ENCODE measurements at regions not wholly inside any gene's neighbourhood (a gene's known extent, or its start where the extent isn't known, plus 50 kb on each side); places are given as distances from the start of the nearest gene placed in this dataset.

DNA sequence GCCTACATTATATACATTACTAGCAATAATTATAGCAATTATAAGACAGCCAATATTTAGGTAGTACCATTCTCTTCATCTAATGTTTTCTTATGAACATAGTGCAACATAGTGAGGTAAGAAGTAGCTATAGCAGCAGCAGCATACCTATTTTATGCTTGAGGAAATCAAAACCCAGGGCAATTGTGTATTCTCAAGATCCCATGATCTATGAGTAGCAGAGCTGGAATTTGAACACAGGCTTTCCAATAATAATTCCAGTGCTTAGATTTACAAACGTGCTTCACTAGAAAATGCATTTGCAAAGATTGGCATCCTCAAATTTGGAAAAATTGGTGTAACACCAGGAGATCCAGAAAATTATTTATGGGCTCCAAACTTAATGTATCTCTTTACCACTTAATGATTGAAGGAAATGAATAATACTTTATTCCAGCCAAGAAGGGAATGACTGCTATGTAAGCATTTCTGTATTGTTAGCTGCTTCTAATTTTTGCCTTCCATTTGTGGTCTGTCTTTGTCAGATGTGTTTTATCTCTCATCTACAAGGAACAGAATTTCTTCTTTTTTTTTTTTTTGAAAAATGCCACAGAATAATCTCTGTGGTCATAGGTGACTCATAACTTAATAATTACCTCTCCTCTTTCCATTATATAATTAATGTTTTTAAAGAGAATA is 451.1 kb downstream of the ARAP2 start:
- TF ChIP-seq POLR2A (IDR thresholded peaks at IDR 0.05; ENCODE audit: low read depth) (no peak), POLR2AphosphoS5 (IDR thresholded peaks at IDR 0.05) (no peak)
- TF ChIP-seq, protein P1, sequence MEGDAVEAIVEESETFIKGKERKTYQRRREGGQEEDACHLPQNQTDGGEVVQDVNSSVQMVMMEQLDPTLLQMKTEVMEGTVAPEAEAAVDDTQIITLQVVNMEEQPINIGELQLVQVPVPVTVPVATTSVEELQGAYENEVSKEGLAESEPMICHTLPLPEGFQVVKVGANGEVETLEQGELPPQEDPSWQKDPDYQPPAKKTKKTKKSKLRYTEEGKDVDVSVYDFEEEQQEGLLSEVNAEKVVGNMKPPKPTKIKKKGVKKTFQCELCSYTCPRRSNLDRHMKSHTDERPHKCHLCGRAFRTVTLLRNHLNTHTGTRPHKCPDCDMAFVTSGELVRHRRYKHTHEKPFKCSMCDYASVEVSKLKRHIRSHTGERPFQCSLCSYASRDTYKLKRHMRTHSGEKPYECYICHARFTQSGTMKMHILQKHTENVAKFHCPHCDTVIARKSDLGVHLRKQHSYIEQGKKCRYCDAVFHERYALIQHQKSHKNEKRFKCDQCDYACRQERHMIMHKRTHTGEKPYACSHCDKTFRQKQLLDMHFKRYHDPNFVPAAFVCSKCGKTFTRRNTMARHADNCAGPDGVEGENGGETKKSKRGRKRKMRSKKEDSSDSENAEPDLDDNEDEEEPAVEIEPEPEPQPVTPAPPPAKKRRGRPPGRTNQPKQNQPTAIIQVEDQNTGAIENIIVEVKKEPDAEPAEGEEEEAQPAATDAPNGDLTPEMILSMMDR (IDR thresholded peaks at IDR 0.05) = no peak
